ENCODE measurements at regions not wholly inside any gene's neighbourhood (a gene's known extent, or its start where the extent isn't known, plus 50 kb on each side); places are given as distances from the start of the nearest gene placed in this dataset.

DNA sequence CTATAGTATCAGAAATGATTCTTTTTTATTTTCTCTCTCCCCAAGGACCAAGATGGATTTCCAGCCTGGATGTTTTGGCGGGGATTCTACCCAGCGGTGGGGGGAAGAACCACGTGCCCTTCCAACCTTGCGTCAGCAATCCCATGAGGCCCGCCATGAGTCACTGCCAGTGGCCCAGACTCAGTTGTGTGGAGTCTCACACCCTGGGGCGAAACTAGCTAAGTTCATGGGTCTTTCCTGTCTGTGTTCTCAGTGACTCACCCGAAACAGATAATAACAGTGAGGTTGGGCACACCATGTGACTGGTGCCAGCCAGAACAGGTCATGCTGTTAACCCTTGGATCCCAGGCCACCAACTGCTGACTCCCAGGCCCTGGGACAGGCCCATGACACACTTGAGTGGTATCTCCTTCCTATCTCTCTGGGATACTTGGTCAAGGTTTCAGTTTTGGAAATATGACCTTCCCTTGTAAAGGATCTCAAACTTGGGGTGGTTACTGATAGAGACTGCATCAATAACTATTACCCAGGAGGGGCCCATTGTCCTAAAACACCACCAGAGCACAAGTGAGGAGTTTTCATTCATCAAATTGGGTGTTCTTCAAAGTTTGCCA is 98.0 kb upstream of the DUSP10 start:
- ChIA-PET CTCF (no interaction called here), POLR2A (interaction anchor here (1.2 kb wide), 1 partner anchor 98 kb away, joined by 5 read pairs; the partner anchor contains the start of gene DUSP10)
- H3K4me3 ChIP-seq (ENCODE audit: low read depth, low read length): no peak overlapping the region
- TF ChIP-seq, protein P1, sequence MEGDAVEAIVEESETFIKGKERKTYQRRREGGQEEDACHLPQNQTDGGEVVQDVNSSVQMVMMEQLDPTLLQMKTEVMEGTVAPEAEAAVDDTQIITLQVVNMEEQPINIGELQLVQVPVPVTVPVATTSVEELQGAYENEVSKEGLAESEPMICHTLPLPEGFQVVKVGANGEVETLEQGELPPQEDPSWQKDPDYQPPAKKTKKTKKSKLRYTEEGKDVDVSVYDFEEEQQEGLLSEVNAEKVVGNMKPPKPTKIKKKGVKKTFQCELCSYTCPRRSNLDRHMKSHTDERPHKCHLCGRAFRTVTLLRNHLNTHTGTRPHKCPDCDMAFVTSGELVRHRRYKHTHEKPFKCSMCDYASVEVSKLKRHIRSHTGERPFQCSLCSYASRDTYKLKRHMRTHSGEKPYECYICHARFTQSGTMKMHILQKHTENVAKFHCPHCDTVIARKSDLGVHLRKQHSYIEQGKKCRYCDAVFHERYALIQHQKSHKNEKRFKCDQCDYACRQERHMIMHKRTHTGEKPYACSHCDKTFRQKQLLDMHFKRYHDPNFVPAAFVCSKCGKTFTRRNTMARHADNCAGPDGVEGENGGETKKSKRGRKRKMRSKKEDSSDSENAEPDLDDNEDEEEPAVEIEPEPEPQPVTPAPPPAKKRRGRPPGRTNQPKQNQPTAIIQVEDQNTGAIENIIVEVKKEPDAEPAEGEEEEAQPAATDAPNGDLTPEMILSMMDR (IDR thresholded peaks at IDR 0.05; ENCODE audit: insufficient read depth, low read length, missing control alignments): no peak
- DNase-seq (ENCODE audit: low read depth, low spot score): no peak

DNA sequence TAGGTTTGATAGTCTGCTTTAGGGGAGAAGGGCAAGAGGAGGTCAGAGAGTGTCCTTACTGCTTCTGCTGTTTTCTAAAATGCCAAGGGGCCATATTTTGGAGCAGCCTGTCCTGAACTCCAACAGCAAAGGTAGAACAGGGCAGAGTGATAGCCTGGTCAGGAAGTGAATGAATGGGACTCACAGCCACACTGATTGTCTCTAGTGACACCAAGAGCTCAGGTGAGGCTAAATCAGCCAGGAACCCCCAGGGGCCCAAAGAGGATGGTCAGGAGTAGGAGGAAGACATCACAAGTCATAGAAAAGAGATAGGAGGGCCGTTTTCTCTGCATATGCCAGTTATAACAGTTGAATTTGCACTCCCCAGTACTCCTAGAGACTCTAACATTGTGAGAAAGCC is 97.4 kb upstream of the DUSP10 start:
- DNase-seq (ENCODE audit: low read depth, low spot score): no peak
- TF ChIP-seq, protein P1 (IDR thresholded peaks at IDR 0.05; ENCODE audit: insufficient read depth, low read length, missing control alignments): no peak
- CTCF ChIA-PET: no interaction called here
- no peak overlapping the region for H3K4me3 ChIP-seq (ENCODE audit: low read depth, low read length)
- POLR2A ChIA-PET: interaction anchor here (1.2 kb wide), 1 partner anchor 97 kb away, joined by 5 read pairs; the partner anchor contains the start of gene DUSP10

DNA sequence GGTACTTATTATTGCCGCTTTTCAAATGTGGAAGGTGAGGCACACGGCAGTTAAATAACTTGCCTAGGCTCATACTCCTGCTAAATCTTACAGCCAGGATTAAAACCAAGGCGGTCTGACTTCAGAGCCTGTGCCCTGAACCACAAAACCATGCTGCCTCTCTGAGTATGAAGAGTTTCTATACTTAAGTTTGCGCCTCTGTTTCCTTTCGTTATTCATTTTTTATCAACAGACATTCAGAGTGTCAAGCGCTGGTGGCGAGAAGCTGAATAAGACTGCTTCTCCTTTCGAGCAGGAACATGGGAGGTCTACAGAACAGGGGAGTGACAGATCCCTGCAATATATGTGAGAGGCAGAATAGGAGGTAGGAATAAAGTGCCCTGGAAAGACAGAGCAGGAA is 96.0 kb upstream of the DUSP10 start:
- no peak overlapping the region for H3K4me3 ChIP-seq (ENCODE audit: low read depth, low read length)
- CTCF ChIA-PET: no interaction called here
- TF ChIP-seq, protein P1 (IDR thresholded peaks at IDR 0.05; ENCODE audit: insufficient read depth, low read length, missing control alignments): no peak
- no peak for DNase-seq (ENCODE audit: low read depth, low spot score)
- POLR2A ChIA-PET: no interaction called here

DNA sequence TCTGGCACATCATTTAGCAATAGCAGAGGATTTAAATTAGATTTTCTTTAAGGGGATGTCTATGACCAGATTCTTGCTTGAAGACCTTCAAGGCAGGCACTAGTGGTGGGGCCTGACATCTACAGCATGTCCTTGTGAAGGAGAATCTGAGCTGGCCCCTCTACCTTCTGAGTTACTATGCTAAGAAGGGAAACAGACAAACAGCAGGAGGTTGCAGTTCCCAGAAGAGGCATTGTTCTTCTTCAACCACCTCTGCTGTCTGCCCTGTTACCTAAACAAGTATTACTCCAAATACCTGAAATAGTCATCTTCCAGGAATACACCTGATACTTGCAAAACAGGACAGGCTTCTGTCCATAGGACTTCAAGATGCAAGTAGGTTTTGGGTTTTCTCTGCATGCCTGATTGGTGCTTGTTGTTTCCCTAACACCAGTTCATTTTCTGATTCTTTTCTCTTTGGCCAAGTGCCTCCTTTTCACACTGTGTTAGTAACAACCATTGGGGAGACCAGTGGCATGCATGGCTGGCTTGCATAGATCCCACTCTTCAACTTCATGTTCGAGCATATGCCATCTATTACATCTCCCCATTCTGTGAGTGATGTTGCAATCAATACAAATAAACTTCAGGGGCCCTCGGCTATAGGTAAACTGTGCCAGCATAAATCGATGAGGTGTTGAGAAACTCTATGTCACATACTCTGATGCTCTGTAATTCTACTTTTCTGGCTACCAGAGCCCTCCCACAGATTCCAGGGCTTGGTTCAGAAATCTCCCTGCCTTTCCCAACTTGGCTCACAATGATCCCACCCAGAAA is 93.0 kb upstream of the DUSP10 start:
- CTCF ChIA-PET: no interaction called here
- H3K4me3 ChIP-seq (ENCODE audit: low read depth, low read length): no peak overlapping the region
- POLR2A ChIA-PET: no interaction called here
- no peak for DNase-seq (ENCODE audit: low read depth, low spot score)
- TF ChIP-seq, protein P1 (IDR thresholded peaks at IDR 0.05; ENCODE audit: insufficient read depth, low read length, missing control alignments): no peak

DNA sequence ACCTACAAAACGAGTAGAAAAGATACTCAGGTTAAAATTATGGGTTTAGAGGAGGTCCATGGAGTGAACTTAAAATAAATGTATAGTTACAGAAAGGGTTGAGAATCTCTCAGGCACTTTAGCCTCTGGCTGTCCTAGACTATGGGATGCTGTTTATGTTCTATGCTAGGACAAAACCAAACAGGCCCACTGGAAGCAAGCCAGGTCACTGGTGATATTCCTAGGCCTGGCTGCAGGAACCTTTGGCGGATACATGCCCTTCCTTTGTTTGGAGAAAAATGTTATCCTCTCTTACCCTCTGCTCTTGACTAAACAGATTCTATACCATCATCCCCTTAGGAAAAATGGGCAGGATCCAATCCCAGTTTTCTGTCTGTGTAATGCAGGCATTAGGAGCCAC is 90.7 kb upstream of the DUSP10 start:
- no peak overlapping the region for H3K4me3 ChIP-seq (ENCODE audit: low read depth, low read length)
- no peak for DNase-seq (ENCODE audit: low read depth, low spot score)
- ChIA-PET POLR2A (no interaction called here), CTCF (no interaction called here)
- TF ChIP-seq, protein P1 (IDR thresholded peaks at IDR 0.05; ENCODE audit: insufficient read depth, low read length, missing control alignments): no peak

DNA sequence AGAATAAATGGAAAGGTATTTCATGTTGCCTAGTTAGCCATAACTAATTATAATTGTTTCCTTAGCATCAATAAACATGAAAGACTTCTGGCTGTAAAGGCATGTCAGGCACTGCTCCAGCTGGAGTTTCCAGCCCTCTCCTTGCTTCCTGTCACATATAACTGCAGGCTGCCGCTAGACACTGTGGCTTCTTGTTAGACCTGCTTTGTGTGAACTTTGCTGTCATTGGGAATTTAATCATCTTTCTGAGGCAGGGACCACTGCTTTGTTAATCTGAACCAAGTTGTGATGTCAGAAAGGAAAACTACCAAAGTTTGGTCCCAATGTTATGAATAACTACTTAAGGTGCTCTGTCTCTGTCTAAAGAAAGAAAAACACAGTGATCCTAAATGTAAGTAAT is 90.3 kb upstream of the DUSP10 start:
- CTCF ChIA-PET: no interaction called here

More for the DNA sequence above, 90.3 kb upstream of the DUSP10 start:
- no peak for DNase-seq (ENCODE audit: low read depth, low spot score)
- POLR2A ChIA-PET: no interaction called here
- TF ChIP-seq, protein P1 (IDR thresholded peaks at IDR 0.05; ENCODE audit: insufficient read depth, low read length, missing control alignments): no peak
- no peak overlapping the region for H3K4me3 ChIP-seq (ENCODE audit: low read depth, low read length)
